WTC11 (cell line): ENCODE measurements at regions not wholly inside any gene's neighbourhood (a gene's known extent, or its start where the extent isn't known, plus 50 kb on each side); places are given as distances from the start of the nearest gene placed in this dataset.

Source experiments
- ATAC-seq: fragments of 200-7000 bp; cut with Tn5 transposase; 2 replicates; pipeline ENCODE4 v1.10.0; 2021; ENCODE audit warnings: mild to moderate bottlenecking, moderate library complexity
- CTCF ChIA-PET: fragments of 300-600 bp; sonication (Branson Sonifier 250); formaldehyde crosslinking; loops from one replicate; lab custom pipeline; 2021; ENCODE audit warnings: antibody characterized with exemption; lab: Charles Lee
- POLR2A ChIA-PET: fragments of 350-600 bp; sonication (Branson Sonifier 250); formaldehyde crosslinking; loops from one replicate; lab custom pipeline; 2021; ENCODE audit warnings: antibody characterized with exemption; lab: Charles Lee
- DNase-seq: peaks from one replicate; pipeline ENCODE4 v3.0.0; 2021; ENCODE audit warnings: low spot score
- H3K27ac Mint-ChIP-seq: 2 replicates; pipeline ENCODE4 v1.8.0; 2021; ENCODE audit warnings: mixed read lengths
- H3K27me3 Mint-ChIP-seq: 2 replicates; pipeline ENCODE4 v1.8.0; 2021; ENCODE audit warnings: low read depth, mild to moderate bottlenecking, moderate library complexity, mixed read lengths
- H3K36me3 Mint-ChIP-seq: 2 replicates; pipeline ENCODE4 v1.8.0; 2021; ENCODE audit warnings: mixed read lengths
- H3K4me1 Mint-ChIP-seq: 2 replicates; pipeline ENCODE4 v1.8.0; 2022; ENCODE audit warnings: mixed read lengths
- H3K4me3 Mint-ChIP-seq: 2 replicates; pipeline ENCODE4 v1.8.0; 2021; ENCODE audit warnings: mild to moderate bottlenecking, moderate library complexity, mixed read lengths
- H3K9me3 Mint-ChIP-seq: 2 replicates; pipeline ENCODE4 v1.8.0; 2021; ENCODE audit warnings: mixed read lengths
- ATF1 ChIP-seq: sonication (generic); formaldehyde crosslinking; IDR thresholded peaks from 2 replicates; pipeline ENCODE4 v1.8.1; 2023; ENCODE audit warnings: mild to moderate bottlenecking, moderate library complexity, missing genetic modification reagents
- CREM ChIP-seq: sonication (generic); formaldehyde crosslinking; IDR thresholded peaks from 2 replicates; pipeline ENCODE4 v1.8.1; 2022; ENCODE audit warnings: mild to moderate bottlenecking, missing genetic modification reagents, moderate library complexity
- E2F4 ChIP-seq: sonication (generic); formaldehyde crosslinking; IDR thresholded peaks from 2 replicates; pipeline ENCODE4 v1.8.1; 2022; ENCODE audit warnings: low read depth, mild to moderate bottlenecking, moderate library complexity, missing genetic modification reagents, borderline replicate concordance
- GRHL2 ChIP-seq: fragments of 250-450 bp; sonication (Bioruptor Pico); IDR thresholded peaks from 2 replicates; pipeline ENCODE4 v1.8.0; 2022; ENCODE audit warnings: mild to moderate bottlenecking, moderate library complexity; ENCODE audit not compliant: insufficient replicate concordance, severe bottlenecking
- IRF2 ChIP-seq: sonication (generic); formaldehyde crosslinking; IDR thresholded peaks from 2 replicates; pipeline ENCODE4 v1.8.0; 2022; ENCODE audit warnings: low read depth, missing genetic modification reagents, borderline replicate concordance
- KAT7 ChIP-seq: sonication (generic); formaldehyde crosslinking; IDR thresholded peaks from 2 replicates; pipeline ENCODE4 v1.8.1; 2023; ENCODE audit warnings: missing genetic modification reagents, mild to moderate bottlenecking, borderline replicate concordance
- NFE2L1 ChIP-seq: sonication (generic); formaldehyde crosslinking; IDR thresholded peaks from 2 replicates; pipeline ENCODE4 v1.8.1; 2023; ENCODE audit warnings: missing genetic modification reagents
- NFYB ChIP-seq: sonication (generic); formaldehyde crosslinking; conservative IDR thresholded peaks from 2 replicates; pipeline ENCODE4 v1.8.0; 2022; ENCODE audit warnings: low read depth, missing genetic modification reagents
- OVOL2 ChIP-seq: fragments of 250-450 bp; sonication (Bioruptor Pico); IDR thresholded peaks from 2 replicates; pipeline ENCODE4 v1.9.0; 2021; ENCODE audit warnings: mild to moderate bottlenecking, borderline replicate concordance
- PRRX2 ChIP-seq: fragments of 250-450 bp; sonication (Bioruptor Pico); IDR thresholded peaks from 2 replicates; pipeline ENCODE4 v1.8.0; 2021; ENCODE audit warnings: mild to moderate bottlenecking
- SMAD4 ChIP-seq: sonication (generic); formaldehyde crosslinking; IDR thresholded peaks from 2 replicates; pipeline ENCODE4 v1.8.0; 2022; ENCODE audit warnings: mild to moderate bottlenecking, missing genetic modification reagents
- TCF7 ChIP-seq: sonication (generic); formaldehyde crosslinking; IDR thresholded peaks from 2 replicates; pipeline ENCODE4 v1.8.0; 2022; ENCODE audit warnings: mild to moderate bottlenecking, low read depth, missing genetic modification reagents, moderate library complexity
- TEAD4 ChIP-seq: sonication (generic); formaldehyde crosslinking; IDR thresholded peaks from 2 replicates; pipeline ENCODE4 v1.8.0; 2022; ENCODE audit warnings: mild to moderate bottlenecking, missing genetic modification reagents
- USF2 ChIP-seq: sonication (generic); formaldehyde crosslinking; IDR thresholded peaks from 2 replicates; pipeline ENCODE4 v1.8.1; 2023; ENCODE audit warnings: mild to moderate bottlenecking, missing genetic modification reagents, moderate library complexity
- ZNF121 ChIP-seq: sonication (generic); formaldehyde crosslinking; IDR thresholded peaks from 2 replicates; pipeline ENCODE4 v1.8.0; 2023; ENCODE audit warnings: missing genetic modification reagents
- ZNF219 ChIP-seq: sonication (generic); formaldehyde crosslinking; IDR thresholded peaks from 2 replicates; pipeline ENCODE4 v1.8.0; 2023; ENCODE audit warnings: missing genetic modification reagents, mild to moderate bottlenecking, borderline replicate concordance
- ZNF232 ChIP-seq: sonication (generic); formaldehyde crosslinking; IDR thresholded peaks from 2 replicates; pipeline ENCODE4 v1.8.0; 2022; ENCODE audit warnings: mild to moderate bottlenecking, missing genetic modification reagents
- ZNF317 ChIP-seq: sonication (generic); formaldehyde crosslinking; IDR thresholded peaks from 2 replicates; pipeline ENCODE4 v1.8.1; 2023; ENCODE audit warnings: low read depth, mild to moderate bottlenecking, moderate library complexity, missing genetic modification reagents, borderline replicate concordance
- ZNF671 ChIP-seq: fragments of 250-450 bp; sonication (Bioruptor Pico); IDR thresholded peaks from 2 replicates; pipeline ENCODE4 v1.8.0; 2021; ENCODE audit warnings: mild to moderate bottlenecking
- TF ChIP-seq, protein P1 (sequence below): sonication (generic); formaldehyde crosslinking; IDR thresholded peaks from 2 replicates; pipeline ENCODE4 v1.8.1; 2022; ENCODE audit warnings: mild to moderate bottlenecking, missing genetic modification reagents, moderate library complexity, borderline replicate concordance
- TF ChIP-seq, protein P2 (sequence below): sonication (generic); formaldehyde crosslinking; conservative IDR thresholded peaks from 2 replicates; pipeline ENCODE4 v1.8.1; 2023; ENCODE audit warnings: mild to moderate bottlenecking, low read depth, missing genetic modification reagents, moderate library complexity
- TF ChIP-seq, protein P3 (sequence below): sonication (generic); formaldehyde crosslinking; IDR thresholded peaks from 2 replicates; pipeline ENCODE4 v1.8.1; 2022; ENCODE audit warnings: mild to moderate bottlenecking, moderate library complexity, missing genetic modification reagents
- TF ChIP-seq, protein P4 (sequence below): fragments of 250-450 bp; sonication (Bioruptor Pico); IDR thresholded peaks from 2 replicates; pipeline ENCODE4 v1.9.0; 2021; ENCODE audit warnings: moderate library complexity, mild to moderate bottlenecking, inconsistent platforms, borderline replicate concordance

GRCh38 chr5:61816585-61817450 is 484.8 kb downstream of the ZSWIM6 start:
- DNase-seq, result no peak
- CTCF ChIA-PET, result interaction anchor here (0.6 to 2.8 kb wide), 8 partner anchors 8 to 339 kb away, joined by 3 to 28 read pairs (median 4); no protein-coding TSS in a partner anchor
- peaks cover 14% of the 10 kb centered on the region for H3K9me3 Mint-ChIP-seq
- H3K4me1 Mint-ChIP-seq, result peaks cover 21% of the 10 kb centered on the region
- POLR2A ChIA-PET, result no interaction called here
- no peak overlapping the region for H3K4me3 Mint-ChIP-seq
- no peaks in the 10 kb centered on the region for H3K27me3 Mint-ChIP-seq
- H3K27ac Mint-ChIP-seq, result no peak overlapping the region
- no peaks in the 10 kb centered on the region for H3K36me3 Mint-ChIP-seq
- ATAC-seq, result no peak
- TF ChIP-seq ZNF317 (CRISPR knock-in tag) (no peak), GRHL2 (CRISPR knock-in tag) (no peak), TEAD4 (CRISPR knock-in tag) (no peak), PRRX2 (CRISPR knock-in tag) (no peak)
- TF ChIP-seq, protein P1, sequence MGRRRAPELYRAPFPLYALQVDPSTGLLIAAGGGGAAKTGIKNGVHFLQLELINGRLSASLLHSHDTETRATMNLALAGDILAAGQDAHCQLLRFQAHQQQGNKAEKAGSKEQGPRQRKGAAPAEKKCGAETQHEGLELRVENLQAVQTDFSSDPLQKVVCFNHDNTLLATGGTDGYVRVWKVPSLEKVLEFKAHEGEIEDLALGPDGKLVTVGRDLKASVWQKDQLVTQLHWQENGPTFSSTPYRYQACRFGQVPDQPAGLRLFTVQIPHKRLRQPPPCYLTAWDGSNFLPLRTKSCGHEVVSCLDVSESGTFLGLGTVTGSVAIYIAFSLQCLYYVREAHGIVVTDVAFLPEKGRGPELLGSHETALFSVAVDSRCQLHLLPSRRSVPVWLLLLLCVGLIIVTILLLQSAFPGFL (CRISPR knock-in tag), result no peak
- TF ChIP-seq, protein P2, sequence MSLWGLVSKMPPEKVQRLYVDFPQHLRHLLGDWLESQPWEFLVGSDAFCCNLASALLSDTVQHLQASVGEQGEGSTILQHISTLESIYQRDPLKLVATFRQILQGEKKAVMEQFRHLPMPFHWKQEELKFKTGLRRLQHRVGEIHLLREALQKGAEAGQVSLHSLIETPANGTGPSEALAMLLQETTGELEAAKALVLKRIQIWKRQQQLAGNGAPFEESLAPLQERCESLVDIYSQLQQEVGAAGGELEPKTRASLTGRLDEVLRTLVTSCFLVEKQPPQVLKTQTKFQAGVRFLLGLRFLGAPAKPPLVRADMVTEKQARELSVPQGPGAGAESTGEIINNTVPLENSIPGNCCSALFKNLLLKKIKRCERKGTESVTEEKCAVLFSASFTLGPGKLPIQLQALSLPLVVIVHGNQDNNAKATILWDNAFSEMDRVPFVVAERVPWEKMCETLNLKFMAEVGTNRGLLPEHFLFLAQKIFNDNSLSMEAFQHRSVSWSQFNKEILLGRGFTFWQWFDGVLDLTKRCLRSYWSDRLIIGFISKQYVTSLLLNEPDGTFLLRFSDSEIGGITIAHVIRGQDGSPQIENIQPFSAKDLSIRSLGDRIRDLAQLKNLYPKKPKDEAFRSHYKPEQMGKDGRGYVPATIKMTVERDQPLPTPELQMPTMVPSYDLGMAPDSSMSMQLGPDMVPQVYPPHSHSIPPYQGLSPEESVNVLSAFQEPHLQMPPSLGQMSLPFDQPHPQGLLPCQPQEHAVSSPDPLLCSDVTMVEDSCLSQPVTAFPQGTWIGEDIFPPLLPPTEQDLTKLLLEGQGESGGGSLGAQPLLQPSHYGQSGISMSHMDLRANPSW (CRISPR knock-in tag), result no peak
- TF ChIP-seq, all 79 proteins: peak for 0

DNA sequence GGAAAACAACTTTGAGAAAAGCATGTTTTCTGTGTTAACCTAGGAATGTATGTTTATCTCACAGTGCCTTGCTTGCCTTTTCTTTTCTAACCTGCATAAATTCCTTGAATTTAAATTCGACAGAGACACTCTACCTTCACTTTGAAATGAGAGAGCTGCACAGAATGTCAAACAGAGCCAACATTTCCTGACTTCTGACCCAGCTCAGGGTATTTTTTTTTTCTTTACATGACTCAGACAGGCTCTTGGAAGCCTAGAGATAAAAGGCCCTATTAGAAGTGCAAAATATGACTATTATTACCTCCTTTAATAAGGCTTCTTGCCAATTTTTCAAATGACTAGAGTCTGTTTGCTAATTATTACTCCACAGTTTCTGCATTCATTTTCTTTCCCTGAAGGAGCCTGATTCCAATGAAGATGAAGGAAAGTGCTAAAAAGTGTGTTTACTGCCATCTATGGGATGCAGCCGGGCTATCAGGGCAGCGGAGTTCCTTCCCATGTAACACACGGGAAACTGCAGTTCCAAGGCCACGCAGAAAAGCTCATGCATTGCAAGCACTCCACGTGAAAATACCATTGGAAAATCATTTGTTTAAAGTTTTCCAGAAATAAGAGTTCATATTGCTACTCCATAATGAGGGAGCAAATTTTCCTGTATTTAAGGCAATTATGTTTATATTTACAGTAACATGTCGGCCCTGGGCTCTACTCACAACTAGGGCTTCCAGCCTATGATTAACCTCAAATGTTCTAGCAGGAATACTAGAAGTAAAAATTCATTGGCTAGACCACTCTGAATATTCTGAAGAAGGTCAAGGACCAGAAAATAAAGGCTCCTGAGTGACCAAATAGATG is 485.6 kb downstream of the ZSWIM6 start:
- Mint-ChIP-seq H3K36me3 (no peaks in the 10 kb centered on the region), H3K9me3 (peaks cover 13% of the 10 kb centered on the region), H3K4me3 (no peak overlapping the region), H3K27ac (no peak overlapping the region), H3K4me1 (peaks cover 21% of the 10 kb centered on the region), H3K27me3 (no peaks in the 10 kb centered on the region)
- ATAC-seq (peak; percentile 91), DNase-seq (peak; percentile 32)
- TF ChIP-seq GRHL2 (CRISPR knock-in tag) (no peak), ZNF121 (CRISPR knock-in tag) (no peak), USF2 (CRISPR knock-in tag) (no peak), IRF2 (CRISPR knock-in tag) (no peak), SMAD4 (CRISPR knock-in tag) (no peak), ZNF219 (no peak), KAT7 (CRISPR knock-in tag) (no peak), NFE2L1 (CRISPR knock-in tag) (no peak), ATF1 (CRISPR knock-in tag) (no peak), E2F4 (CRISPR knock-in tag) (no peak), ZNF232 (no peak), NFYB (CRISPR knock-in tag) (no peak), TCF7 (no peak), CREM (CRISPR knock-in tag) (no peak), OVOL2 (no peak), ZNF671 (CRISPR knock-in tag) (no peak)
- TF ChIP-seq, protein P3, sequence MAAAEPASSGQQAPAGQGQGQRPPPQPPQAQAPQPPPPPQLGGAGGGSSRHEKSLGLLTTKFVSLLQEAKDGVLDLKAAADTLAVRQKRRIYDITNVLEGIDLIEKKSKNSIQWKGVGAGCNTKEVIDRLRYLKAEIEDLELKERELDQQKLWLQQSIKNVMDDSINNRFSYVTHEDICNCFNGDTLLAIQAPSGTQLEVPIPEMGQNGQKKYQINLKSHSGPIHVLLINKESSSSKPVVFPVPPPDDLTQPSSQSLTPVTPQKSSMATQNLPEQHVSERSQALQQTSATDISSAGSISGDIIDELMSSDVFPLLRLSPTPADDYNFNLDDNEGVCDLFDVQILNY, result no peak
- TF ChIP-seq, protein P4, sequence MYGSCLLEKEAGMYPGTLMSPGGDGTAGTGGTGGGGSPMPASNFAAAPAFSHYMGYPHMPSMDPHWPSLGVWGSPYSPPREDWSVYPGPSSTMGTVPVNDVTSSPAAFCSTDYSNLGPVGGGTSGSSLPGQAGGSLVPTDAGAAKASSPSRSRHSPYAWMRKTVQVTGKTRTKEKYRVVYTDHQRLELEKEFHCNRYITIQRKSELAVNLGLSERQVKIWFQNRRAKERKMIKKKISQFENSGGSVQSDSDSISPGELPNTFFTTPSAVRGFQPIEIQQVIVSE (CRISPR knock-in tag), result no peak
- ChIA-PET CTCF (interaction anchor here (0.6 to 2.8 kb wide), 11 partner anchors 9 to 934 kb away, joined by 3 to 28 read pairs (median 4); no protein-coding TSS in a partner anchor), POLR2A (no interaction called here)
